ENCODE measurements at regions not wholly inside any gene's neighbourhood (a gene's known extent, or its start where the extent isn't known, plus 50 kb on each side); places are given as distances from the start of the nearest gene placed in this dataset.
"Not testable (repeated sequence)": the region's sequence is repeated elsewhere in the genome, so short reads cannot be mapped to it uniquely, and the experiment has no call there.

- not testable (repeated sequence) for H3K4me3 Mint-ChIP-seq; H3K36me3 Mint-ChIP-seq (ENCODE audit: low read depth); DNase-seq (ENCODE audit: low spot score); H3K9me3 Mint-ChIP-seq; H3K27ac Mint-ChIP-seq; H3K27me3 Mint-ChIP-seq (ENCODE audit: low read depth); H3K4me1 Mint-ChIP-seq (ENCODE audit: low read depth)
Measured at GRCh38 chr9:87028836-87029235, 81.5 kb upstream of the GAS1 start.

- Mint-ChIP-seq H3K27me3 (ENCODE audit: low read depth) (no peaks in the 10 kb centered on the region), H3K4me3 (no peak overlapping the region), H3K27ac (no peak overlapping the region), H3K36me3 (ENCODE audit: low read depth) (no peaks in the 10 kb centered on the region), H3K9me3 (no peaks in the 10 kb centered on the region), H3K4me1 (ENCODE audit: low read depth) (no peaks in the 10 kb centered on the region)
- no peak for DNase-seq (ENCODE audit: low spot score)
Measured at GRCh38 chr9:87029905-87030304, 82.6 kb upstream of the GAS1 start.

GRCh38 chr9:87034841-87035240 lies 87.5 kb upstream of the GAS1 start:
- H3K4me1 Mint-ChIP-seq (ENCODE audit: low read depth): no peaks in the 10 kb centered on the region
- no peak for DNase-seq (ENCODE audit: low spot score)
- no peaks in the 10 kb centered on the region for H3K36me3 Mint-ChIP-seq (ENCODE audit: low read depth)
- H3K27ac Mint-ChIP-seq: no peak overlapping the region
- H3K4me3 Mint-ChIP-seq: no peak overlapping the region
- H3K27me3 Mint-ChIP-seq (ENCODE audit: low read depth): no peaks in the 10 kb centered on the region
- no peaks in the 10 kb centered on the region for H3K9me3 Mint-ChIP-seq

GRCh38 chr9:87035879-87036278 lies 88.6 kb upstream of the GAS1 start:
- H3K9me3 Mint-ChIP-seq: no peaks in the 10 kb centered on the region
- no peak overlapping the region for H3K4me3 Mint-ChIP-seq
- H3K27ac Mint-ChIP-seq: no peak overlapping the region
- H3K4me1 Mint-ChIP-seq (ENCODE audit: low read depth): no peaks in the 10 kb centered on the region
- no peak for DNase-seq (ENCODE audit: low spot score)
- no peaks in the 10 kb centered on the region for H3K27me3 Mint-ChIP-seq (ENCODE audit: low read depth)
- no peaks in the 10 kb centered on the region for H3K36me3 Mint-ChIP-seq (ENCODE audit: low read depth)

GRCh38 chr9:87036506-87036905 lies 89.2 kb upstream of the GAS1 start:
- DNase-seq (ENCODE audit: low spot score): no peak
- H3K4me1 Mint-ChIP-seq (ENCODE audit: low read depth): no peaks in the 10 kb centered on the region
- H3K9me3 Mint-ChIP-seq: no peaks in the 10 kb centered on the region
- no peak overlapping the region for H3K4me3 Mint-ChIP-seq
- no peaks in the 10 kb centered on the region for H3K27me3 Mint-ChIP-seq (ENCODE audit: low read depth)
- H3K27ac Mint-ChIP-seq: no peak overlapping the region
- no peaks in the 10 kb centered on the region for H3K36me3 Mint-ChIP-seq (ENCODE audit: low read depth)

- Mint-ChIP-seq H3K9me3 (no peaks in the 10 kb centered on the region), H3K36me3 (ENCODE audit: low read depth) (no peaks in the 10 kb centered on the region), H3K27ac (no peak overlapping the region), H3K27me3 (ENCODE audit: low read depth) (no peaks in the 10 kb centered on the region), H3K4me1 (ENCODE audit: low read depth) (no peaks in the 10 kb centered on the region), H3K4me3 (no peak overlapping the region)
- no peak for DNase-seq (ENCODE audit: low spot score)
Measured at GRCh38 chr9:87039809-87040392, 92.6 kb upstream of the GAS1 start.

- no peaks in the 10 kb centered on the region for H3K36me3 Mint-ChIP-seq (ENCODE audit: low read depth)
- no peaks in the 10 kb centered on the region for H3K9me3 Mint-ChIP-seq
- DNase-seq (ENCODE audit: low spot score): no peak
- no peaks in the 10 kb centered on the region for H3K27me3 Mint-ChIP-seq (ENCODE audit: low read depth)
- H3K4me3 Mint-ChIP-seq: no peak overlapping the region
- no peaks in the 10 kb centered on the region for H3K4me1 Mint-ChIP-seq (ENCODE audit: low read depth)
- no peak overlapping the region for H3K27ac Mint-ChIP-seq
Measured at GRCh38 chr9:87040410-87041009, 93.2 kb upstream of the GAS1 start.

- H3K4me1 Mint-ChIP-seq (ENCODE audit: low read depth); DNase-seq (ENCODE audit: low spot score); H3K27me3 Mint-ChIP-seq (ENCODE audit: low read depth); H3K4me3 Mint-ChIP-seq; H3K36me3 Mint-ChIP-seq (ENCODE audit: low read depth); H3K9me3 Mint-ChIP-seq: not testable (repeated sequence)
- peak overlapping the region; percentile 34 for H3K27ac Mint-ChIP-seq
Measured at GRCh38 chr9:87041553-87042235, 94.4 kb upstream of the GAS1 start.

GRCh38 chr9:87049929-87050608 lies 102.8 kb upstream of the GAS1 start:
- not testable (repeated sequence) for H3K36me3 Mint-ChIP-seq (ENCODE audit: low read depth); DNase-seq (ENCODE audit: low spot score); H3K4me3 Mint-ChIP-seq; H3K27ac Mint-ChIP-seq; H3K27me3 Mint-ChIP-seq (ENCODE audit: low read depth); H3K4me1 Mint-ChIP-seq (ENCODE audit: low read depth); H3K9me3 Mint-ChIP-seq

GRCh38 chr9:87054999-87055686 lies 107.8 kb upstream of the GAS1 start:
- H3K4me3 Mint-ChIP-seq: no peak overlapping the region
- DNase-seq (ENCODE audit: low spot score): no peak
- H3K27me3 Mint-ChIP-seq (ENCODE audit: low read depth): no peaks in the 10 kb centered on the region
- no peak overlapping the region for H3K27ac Mint-ChIP-seq
- H3K36me3 Mint-ChIP-seq (ENCODE audit: low read depth): no peaks in the 10 kb centered on the region
- no peaks in the 10 kb centered on the region for H3K4me1 Mint-ChIP-seq (ENCODE audit: low read depth)
- H3K9me3 Mint-ChIP-seq: no peaks in the 10 kb centered on the region

GRCh38 chr9:87059772-87060171 lies 112.5 kb upstream of the GAS1 start:
- Mint-ChIP-seq H3K27ac (no peak overlapping the region), H3K36me3 (ENCODE audit: low read depth) (no peaks in the 10 kb centered on the region), H3K27me3 (ENCODE audit: low read depth) (no peaks in the 10 kb centered on the region), H3K4me3 (no peak overlapping the region), H3K4me1 (ENCODE audit: low read depth) (no peaks in the 10 kb centered on the region), H3K9me3 (no peaks in the 10 kb centered on the region)
- DNase-seq (ENCODE audit: low spot score): no peak

GRCh38 chr9:87062746-87063145 lies 115.4 kb upstream of the GAS1 start:
- no peak overlapping the region for H3K4me3 Mint-ChIP-seq
- no peaks in the 10 kb centered on the region for H3K36me3 Mint-ChIP-seq (ENCODE audit: low read depth)
- H3K9me3 Mint-ChIP-seq: no peaks in the 10 kb centered on the region
- DNase-seq (ENCODE audit: low spot score): no peak
- no peaks in the 10 kb centered on the region for H3K4me1 Mint-ChIP-seq (ENCODE audit: low read depth)
- no peaks in the 10 kb centered on the region for H3K27me3 Mint-ChIP-seq (ENCODE audit: low read depth)
- H3K27ac Mint-ChIP-seq: no peak overlapping the region

GRCh38 chr9:87063246-87063645 lies 115.9 kb upstream of the GAS1 start:
- H3K9me3 Mint-ChIP-seq: no peaks in the 10 kb centered on the region
- H3K4me3 Mint-ChIP-seq: no peak overlapping the region
- H3K27ac Mint-ChIP-seq: no peak overlapping the region
- H3K27me3 Mint-ChIP-seq (ENCODE audit: low read depth): no peaks in the 10 kb centered on the region
- no peaks in the 10 kb centered on the region for H3K36me3 Mint-ChIP-seq (ENCODE audit: low read depth)
- DNase-seq (ENCODE audit: low spot score): no peak
- H3K4me1 Mint-ChIP-seq (ENCODE audit: low read depth): no peaks in the 10 kb centered on the region

GRCh38 chr9:87063871-87064270 lies 116.6 kb upstream of the GAS1 start:
- Mint-ChIP-seq H3K4me1 (ENCODE audit: low read depth) (no peaks in the 10 kb centered on the region), H3K4me3 (no peak overlapping the region), H3K9me3 (no peaks in the 10 kb centered on the region), H3K27me3 (ENCODE audit: low read depth) (no peaks in the 10 kb centered on the region), H3K36me3 (ENCODE audit: low read depth) (no peaks in the 10 kb centered on the region), H3K27ac (no peak overlapping the region)
- DNase-seq (ENCODE audit: low spot score): no peak

Measured in T-helper 2 cell treated with Interferon-gamma antibody and Interleukin-4, amounts not matched to agents 5 μg/mL and 100 μg/mL, for 36 hours (primary cell).